ENCODE measurements at regions not wholly inside any gene's neighbourhood (a gene's known extent, or its start where the extent isn't known, plus 50 kb on each side); places are given as distances from the start of the nearest gene placed in this dataset.

DNA sequence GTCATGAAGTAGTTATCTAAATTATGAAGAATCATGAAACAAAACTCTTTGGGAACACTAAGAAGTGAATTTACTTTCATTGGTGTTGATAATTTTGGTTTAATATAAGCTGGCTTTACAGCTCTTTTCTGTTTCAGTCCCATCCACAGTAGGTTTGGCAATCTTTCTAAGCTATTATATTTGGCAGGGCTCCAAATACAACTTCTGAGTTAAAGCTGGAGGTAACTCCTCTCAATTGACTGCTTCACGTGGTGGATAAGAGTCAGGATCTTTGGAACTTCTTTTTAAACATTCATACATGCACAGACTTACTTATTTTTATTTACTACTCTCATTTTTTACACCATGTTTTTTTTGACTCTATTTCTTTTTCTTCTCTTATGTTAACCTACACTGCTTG, 106.5 kb upstream of the EPHA3 start:
- TF ChIP-seq POLR2AphosphoS5 (IDR thresholded peaks at IDR 0.05; ENCODE audit: low read depth, low read length) = no peak
- no peak for TF ChIP-seq CTCF (IDR thresholded peaks at IDR 0.05; ENCODE audit: control extremely low read depth in 1 of 3, insufficient read depth in 1 of 3, low read depth in 1 of 3, low read length in 3 of 3)
- no peak for TF ChIP-seq YY1 (IDR thresholded peaks at IDR 0.05; ENCODE audit: low read depth, low read length)
- no peak for TF ChIP-seq CHD1 (IDR thresholded peaks at IDR 0.05; ENCODE audit: low read depth, low read length)
- TF ChIP-seq KDM1A (IDR thresholded peaks at IDR 0.05; ENCODE audit: borderline replicate concordance, low read length) = no peak
- no peak for TF ChIP-seq MAX (IDR thresholded peaks at IDR 0.05)
- no peak for TF ChIP-seq MAFK (IDR thresholded peaks at IDR 0.05; ENCODE audit: low read depth, low read length)
- TF ChIP-seq ZNF274 (IDR thresholded peaks at IDR 0.05; ENCODE audit: borderline replicate concordance, extremely low read depth, low read length) = no peak
- no peak for TF ChIP-seq EGR1 (IDR thresholded peaks at IDR 0.05; ENCODE audit: borderline replicate concordance, low read depth, low read length)
- TF ChIP-seq POLR2A (IDR thresholded peaks at IDR 0.05; ENCODE audit: control extremely low read depth in 1 of 2, low read depth in 2 of 2, low read length in 2 of 2) = no peak
- TF ChIP-seq RAD21 (IDR thresholded peaks at IDR 0.05 in 1 of 2, conservative IDR thresholded peaks at IDR 0.05 in 1 of 2; ENCODE audit: low read depth in 2 of 2, low read length in 2 of 2) = no peak

Data from H1 (cell line).